ENCODE measurements at regions not wholly inside any gene's neighbourhood (a gene's known extent, or its start where the extent isn't known, plus 50 kb on each side); places are given as distances from the start of the nearest gene placed in this dataset.
"Not testable (repeated sequence)": the region's sequence is repeated elsewhere in the genome, so short reads cannot be mapped to it uniquely, and the experiment has no call there.

DNA sequence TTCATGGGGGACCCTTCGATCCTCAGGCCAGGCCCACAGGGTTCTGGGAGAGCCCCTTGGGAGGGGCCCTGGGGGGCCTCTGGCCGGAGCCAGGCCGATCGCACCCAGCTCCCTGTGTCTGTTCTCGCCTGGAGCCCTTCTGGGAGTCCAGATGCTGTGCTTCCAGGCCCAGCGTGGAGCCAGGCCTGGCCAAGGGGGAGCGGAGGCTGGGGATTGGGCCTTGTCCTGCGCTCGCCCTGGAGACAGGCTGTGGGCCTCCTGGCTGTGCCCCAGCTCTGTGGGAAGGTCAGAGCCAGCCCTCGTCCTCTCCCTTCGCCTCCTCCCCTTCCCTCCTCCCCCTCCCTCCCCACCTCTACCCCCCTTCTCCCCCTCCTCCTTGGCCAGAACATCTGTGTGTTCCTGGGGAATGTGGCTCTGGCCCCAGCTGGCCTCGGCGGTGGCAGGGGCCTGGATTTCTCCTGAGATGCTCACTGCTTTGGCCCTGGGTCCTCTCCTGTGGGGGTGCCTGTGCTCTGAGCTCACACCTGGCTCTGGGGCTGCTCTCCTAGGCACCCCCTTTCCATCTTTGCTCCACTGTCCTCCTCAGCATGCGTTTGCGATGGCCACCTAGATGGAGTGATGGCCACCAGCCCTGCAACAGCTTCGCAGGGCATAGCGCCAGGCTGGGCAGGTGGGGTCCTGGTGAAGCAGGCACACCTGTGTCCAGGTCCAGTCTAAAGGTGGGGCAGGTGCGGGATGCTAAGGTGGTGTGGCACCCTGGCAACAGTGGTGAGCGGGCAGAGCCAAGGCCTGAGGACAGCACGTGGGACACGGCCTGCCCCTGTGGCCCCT, 90.6 kb upstream of the CIBAR2 start:
- DNase-seq (ENCODE audit: extremely low read depth in 1 of 2, low read depth in 1 of 2) = no peak

DNA sequence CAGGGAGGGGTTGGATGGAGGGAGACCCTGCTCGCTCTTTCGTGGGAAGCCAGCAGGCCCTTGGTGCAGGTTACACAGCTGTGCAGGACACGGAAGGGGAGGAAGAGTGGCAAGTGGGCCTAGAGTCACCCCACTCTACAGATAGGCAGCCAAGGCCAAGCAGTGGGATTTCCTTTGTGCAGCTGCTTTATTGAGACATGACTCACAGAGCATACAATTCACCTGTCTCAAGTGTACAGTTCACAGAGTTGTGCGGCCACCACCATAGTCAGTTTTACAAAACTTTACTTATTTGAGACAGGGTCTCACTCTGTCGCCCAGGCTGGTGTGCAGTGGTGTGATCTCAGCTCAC, 91.2 kb upstream of the CIBAR2 start:
- DNase-seq (ENCODE audit: extremely low read depth in 1 of 2, low read depth in 1 of 2) = no peak

DNA sequence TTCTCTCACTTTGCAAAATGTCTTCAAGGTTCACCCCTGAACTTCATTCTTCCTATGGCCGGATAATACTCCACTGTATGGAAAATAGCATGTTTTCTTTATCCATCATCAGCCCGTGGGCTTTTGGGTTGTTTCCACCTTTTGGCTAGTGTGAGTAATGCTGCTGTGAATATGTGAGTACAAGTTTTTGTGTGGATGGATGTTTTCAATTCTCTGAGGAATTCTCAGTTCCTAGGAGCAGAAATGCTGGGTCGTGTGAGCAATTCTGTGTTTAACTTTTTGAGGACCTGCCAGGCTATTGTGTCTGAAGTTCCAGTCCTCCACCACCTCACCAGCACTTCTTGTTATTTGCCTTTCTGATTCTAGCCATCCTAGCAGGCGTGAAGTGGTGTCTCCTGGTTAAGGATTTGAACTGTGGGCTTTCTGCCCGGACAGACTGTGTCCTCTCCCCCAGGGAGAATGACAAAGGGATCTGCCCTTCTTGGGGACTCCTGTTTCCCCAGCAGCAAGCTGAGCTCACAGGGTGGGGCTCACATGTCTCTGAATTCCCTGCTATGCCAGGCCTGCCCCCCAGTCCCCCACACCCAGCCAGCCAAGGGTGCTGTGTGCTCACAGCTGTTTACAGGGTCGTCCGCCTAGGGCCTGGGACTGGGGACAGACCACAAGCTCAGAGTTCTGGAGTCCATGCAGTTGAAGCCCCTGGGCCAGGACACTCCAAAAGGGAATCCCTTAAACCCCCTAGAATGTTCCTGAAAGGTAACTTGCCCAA, 92.2 kb upstream of the CIBAR2 start:
- DNase-seq (ENCODE audit: extremely low read depth in 1 of 2, low read depth in 1 of 2) = no peak

DNA sequence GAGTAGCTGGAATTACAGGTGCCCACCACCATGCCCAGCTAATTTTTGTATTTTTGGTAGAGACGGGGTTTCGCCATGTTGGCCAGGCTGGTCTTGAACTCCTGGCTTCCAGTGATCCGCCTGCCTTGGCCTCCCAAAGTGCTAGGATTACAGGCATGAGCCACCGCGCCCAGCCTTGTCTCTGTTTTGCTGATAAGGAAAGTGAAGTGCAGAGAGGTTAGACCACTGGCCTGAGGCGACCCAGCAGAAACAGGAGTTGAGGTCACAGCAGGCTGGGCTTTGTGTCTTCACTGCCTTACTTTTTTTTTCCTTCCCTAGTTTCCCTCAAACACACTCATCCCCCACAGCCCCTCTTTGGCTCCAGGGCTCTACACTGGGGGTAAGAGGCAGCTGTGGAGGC, 93.0 kb upstream of the CIBAR2 start:
- DNase-seq (ENCODE audit: extremely low read depth in 1 of 2, low read depth in 1 of 2) = not testable (repeated sequence)

DNA sequence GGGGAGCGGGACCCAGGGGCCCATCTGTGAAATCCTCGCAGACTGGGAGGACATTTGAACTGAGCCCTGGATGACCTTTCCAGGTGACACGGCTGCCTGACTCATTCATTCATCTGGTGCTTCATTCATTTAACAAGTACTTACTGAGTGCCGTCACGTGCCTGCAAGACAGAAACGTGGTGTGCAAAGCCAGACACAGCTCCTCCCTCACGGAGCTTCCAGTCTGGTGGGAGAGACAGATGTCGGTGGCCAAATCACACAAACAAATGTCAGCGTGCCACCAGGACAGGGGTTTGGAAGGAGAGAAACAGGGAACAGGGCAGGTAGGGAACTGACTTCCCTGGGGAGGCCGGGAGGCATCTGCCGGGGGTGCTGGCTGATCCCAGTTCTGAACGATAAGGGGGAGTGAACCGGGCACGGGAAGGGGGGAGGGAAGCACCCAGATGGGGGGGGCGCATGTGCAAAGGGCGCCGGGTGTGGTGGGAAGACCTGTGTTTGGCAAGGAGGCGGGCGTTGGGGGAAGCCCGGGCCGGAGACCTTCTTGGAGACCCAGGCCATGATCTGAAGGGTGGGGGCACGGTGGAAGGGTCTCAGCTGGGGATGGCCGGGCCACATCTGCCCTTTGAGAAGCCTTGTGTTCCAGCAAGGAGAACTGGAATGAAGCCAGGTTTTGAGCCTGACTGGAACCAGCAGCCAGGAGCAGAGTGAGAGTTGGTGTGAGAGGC, 93.6 kb upstream of the CIBAR2 start:
- no peak for DNase-seq (ENCODE audit: extremely low read depth in 1 of 2, low read depth in 1 of 2)

DNA sequence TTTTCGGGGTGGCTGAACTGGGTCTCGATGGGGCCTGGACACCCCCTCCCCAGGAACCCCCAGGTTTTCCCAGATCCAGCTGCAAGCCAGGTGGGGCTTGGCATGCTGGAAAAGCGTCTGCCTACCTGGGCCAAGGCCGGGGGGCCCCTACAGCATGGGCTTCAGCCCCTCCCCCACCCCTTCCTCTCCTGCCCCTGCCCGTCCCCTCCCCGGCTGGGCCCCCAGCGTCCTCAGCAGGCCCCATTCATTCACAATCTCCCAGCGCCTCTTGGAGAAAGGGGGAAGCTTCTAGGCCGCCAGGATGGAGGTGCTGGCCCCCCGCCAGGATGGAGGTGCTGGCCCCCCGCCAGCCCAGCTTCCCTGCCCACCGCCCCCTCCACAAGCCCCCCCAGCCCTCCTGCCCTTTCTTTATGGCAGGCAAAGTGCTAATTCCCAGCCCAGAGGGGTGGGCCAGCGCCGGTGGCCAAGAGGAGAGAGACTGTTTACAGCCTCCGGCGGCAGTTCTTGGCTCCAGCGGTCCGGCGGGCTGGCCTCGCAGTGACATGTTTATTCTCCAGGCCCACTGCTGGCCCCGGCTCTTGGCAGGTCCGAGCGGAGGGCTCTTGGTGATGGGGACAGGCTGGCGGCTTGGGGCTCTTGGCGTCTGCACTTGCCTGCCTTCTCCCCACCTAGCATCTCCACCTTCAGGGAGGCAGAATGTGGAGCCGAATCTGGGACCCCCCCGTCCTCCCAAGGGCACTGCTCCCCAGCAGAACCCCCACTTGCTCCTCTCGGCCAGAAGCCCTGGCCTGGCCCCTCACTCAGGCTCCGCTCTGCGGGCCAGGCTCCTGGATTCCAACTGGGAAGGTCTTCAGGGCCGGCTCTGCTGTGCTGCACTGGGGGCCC, 94.4 kb upstream of the CIBAR2 start:
- DNase-seq (ENCODE audit: extremely low read depth in 1 of 2, low read depth in 1 of 2) = no peak

DNA sequence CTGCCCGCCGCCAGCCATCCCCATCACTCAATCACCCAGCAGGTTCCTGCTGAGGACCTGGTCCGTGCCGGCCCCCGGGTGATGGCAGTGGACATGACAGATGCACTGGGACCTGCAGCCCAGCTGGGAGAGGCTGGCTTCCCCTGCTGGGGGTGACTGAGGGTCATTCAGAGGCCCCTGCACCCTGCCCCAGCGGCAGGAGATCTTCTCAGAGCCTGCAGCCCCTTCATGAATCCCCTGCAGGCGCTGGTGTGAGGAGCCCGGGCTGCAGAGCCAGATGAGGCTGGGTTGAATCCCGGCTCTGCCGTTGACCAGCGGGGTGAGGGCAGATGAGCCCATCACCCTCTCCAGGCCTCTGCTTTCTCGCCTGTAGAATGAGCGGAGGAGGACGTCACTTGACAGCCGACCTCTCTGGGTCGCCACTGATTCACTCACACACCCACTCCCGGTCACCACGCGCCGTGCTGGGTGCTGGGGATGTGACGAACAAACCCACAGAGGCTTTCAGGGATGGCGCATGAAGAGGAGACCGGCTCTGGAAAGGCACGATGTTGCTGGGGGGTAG, 95.2 kb upstream of the CIBAR2 start:
- DNase-seq (ENCODE audit: extremely low read depth in 1 of 2, low read depth in 1 of 2) = no peak

DNA sequence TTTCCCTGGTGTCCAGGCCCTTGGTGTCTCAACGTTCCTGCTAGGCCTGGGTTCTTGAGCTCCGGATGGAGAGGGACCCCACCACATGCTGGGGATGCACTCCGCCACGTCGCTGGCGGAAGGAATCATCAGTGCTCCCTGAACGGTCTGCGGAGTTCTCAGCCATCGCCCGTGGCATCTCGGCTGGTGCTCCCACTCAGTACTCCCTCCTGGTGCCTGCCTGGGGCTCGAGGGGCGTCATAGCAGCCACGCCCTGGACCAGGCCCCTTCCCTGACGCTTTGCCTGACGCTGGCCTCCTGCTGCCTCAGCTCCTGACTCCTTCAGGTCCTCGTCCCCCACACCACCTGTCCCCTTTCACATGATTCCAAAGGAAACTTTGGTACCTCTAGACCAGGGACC, 95.9 kb upstream of the CIBAR2 start:
- no peak for DNase-seq (ENCODE audit: extremely low read depth in 1 of 2, low read depth in 1 of 2)

DNA sequence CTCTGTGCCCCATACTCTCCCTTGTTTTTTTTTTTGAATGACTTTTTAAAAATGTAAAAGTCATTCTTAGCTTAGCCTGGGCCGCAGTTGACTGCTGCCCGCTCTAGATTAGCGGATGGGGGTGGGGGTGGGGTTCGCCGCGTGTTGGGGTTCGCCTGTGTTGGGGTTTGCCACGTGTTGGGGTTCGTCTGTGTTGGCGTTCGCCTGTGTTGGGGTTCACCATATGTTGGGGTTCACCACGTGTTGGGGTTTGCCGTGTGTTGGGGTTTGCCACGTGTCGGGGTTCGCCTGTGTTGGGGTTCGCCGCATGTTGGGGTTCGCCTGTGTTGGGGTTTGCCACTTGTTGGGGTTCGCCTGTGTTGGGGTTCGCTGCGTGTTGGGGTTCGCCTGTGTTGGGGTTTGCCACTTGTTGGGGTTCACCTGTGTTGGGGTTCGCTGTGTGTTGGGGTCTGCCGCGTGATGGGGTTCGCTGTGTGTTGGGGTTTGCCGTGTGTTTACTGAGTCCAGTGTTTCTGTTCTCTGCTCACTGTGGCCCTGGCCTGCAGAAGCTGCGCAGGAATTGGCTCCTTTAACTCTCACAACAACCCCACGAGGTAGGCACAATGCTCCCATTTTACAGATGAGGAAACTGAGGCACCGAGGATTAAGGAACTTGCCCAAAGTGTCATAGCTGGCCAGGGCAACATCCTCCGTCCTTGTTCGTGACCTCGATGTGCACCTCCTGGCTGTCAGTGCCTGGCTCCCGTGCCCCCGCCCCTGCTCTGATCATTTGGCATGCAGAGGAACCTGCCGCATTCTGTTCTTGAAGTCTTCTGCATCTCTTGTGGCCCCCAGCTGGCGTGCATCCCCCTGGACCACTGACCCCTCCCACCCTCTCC, 96.6 kb upstream of the CIBAR2 start:
- no peak for DNase-seq (ENCODE audit: extremely low read depth in 1 of 2, low read depth in 1 of 2)

DNA sequence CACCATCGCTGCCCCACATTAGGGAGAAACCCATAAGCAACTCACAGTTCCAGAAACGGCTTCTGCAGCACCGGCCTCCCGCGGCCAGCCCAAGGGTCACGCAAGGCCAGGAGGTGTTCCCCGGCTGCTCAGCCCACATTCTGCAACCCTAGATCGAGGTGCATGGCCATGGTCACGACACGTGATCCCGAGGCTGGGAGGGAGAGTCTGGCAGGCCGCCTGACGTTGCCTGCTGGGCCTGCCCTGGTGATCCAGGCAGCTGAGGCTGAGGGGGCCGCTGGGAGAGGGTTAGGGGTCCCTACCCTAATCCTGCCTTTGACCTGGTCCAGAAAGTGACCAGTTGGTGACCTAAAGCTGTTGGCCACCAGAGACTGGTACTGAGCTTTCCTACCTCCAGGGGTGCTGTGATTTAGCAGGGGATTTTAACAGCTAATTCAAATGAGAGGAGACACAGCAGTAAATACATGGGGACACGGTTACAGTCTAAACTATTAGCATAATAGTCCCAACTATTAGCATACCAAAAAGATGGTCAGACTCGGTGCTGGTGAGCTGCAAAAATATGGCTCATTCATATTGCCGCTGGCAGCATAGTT, 97.4 kb upstream of the CIBAR2 start:
- DNase-seq (ENCODE audit: extremely low read depth in 1 of 2, low read depth in 1 of 2) = no peak

DNA sequence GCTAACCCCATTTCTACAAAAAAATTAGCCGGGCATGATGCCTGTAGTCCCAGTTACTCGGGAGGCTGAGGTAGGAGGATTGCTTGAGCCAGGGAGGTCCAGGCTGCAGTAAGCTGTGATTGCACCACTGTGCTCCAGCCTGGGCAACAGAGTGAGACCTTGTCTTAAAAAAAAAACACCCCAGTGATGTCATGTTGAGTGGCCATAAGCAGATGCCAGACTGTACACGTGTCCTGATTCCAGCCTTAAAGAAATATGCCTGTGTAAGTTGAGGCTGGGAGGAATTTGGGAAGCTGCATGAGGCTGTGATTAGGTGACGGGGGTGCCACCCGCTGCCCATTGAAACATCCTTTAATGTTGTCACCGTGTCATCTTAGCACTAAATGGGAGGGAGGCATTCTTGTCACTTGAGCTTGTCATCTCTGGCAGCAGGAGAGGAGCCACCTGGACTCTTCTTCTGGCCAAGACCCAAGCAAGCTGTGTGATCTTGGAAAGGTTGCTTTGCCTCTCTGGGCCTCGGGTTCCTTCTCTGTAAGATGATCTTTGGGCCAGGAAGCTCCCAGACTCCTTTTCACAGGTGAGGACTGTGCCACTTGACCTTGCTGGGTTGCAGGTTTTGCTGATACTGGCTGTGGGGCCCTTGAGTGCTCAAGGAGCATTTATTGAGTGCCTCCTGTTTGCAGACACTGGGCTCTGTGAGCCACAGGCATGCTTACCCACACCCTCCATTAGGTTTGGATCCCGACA, 98.3 kb upstream of the CIBAR2 start:
- DNase-seq (ENCODE audit: extremely low read depth in 1 of 2, low read depth in 1 of 2) = no peak

DNA sequence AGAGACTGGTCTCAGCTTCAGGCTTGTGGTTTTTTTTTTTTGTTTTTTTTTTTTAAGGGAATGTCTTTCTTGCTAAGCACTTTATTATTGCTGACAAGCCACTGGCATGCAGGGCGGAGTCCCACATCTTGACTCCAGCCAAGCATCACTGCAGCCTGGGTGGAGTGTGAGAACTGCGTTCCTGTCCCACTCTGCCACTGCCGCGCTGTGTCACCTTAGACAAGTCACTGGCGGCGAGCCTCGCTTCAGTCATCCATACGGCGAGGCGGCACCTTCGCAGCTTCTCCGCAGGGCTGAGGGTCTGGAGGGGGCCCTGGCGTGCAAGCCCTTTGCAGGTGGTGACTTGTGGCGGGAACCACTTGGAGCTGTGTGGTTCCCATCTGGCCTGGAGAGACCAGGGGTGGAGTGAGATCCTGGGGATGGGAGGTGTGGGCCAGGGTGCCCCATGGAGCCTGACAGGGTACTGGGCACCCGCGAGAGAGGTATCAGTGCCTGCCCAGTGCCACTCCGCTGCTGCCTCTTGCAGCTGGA, 99.1 kb upstream of the CIBAR2 start:
- no peak for DNase-seq (ENCODE audit: extremely low read depth in 1 of 2, low read depth in 1 of 2)

DNA sequence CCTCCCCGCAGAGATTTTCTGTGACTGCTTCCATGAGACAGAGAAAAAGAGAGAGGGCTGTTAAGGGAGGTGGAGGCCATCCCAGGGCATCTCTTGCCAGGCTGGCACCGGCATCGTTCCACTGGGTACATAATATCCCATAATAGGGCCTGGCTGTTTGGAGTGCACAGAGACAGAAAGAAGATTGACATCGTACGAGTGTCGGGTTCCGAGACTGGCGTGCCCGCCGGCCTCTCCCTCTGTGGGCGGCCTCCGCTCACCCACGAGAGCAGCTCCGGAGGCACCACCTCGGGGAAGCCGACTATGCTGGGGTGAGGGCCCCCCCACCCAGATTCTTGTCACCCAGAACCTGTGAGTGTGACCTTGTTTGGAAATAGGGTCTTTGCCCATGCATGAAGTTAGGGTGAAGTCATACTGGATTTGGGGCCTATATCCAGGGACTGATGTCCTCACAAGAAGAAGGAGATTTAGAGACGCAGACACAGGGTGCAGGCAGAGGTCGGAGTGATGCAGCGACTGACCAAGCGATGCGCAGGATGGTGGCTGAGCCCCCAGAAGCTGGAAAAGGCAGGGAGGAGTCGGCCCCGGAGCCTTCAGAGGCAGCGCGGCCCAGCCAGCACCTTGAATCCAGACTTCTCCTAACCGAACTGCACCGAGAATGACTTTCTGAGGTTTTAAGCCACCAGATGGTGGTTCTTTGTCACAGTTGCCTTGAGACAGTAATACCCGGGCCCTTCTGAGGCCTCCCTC, 101.8 kb upstream of the CIBAR2 start:
- no peak for DNase-seq (ENCODE audit: extremely low read depth in 1 of 2, low read depth in 1 of 2)

DNA sequence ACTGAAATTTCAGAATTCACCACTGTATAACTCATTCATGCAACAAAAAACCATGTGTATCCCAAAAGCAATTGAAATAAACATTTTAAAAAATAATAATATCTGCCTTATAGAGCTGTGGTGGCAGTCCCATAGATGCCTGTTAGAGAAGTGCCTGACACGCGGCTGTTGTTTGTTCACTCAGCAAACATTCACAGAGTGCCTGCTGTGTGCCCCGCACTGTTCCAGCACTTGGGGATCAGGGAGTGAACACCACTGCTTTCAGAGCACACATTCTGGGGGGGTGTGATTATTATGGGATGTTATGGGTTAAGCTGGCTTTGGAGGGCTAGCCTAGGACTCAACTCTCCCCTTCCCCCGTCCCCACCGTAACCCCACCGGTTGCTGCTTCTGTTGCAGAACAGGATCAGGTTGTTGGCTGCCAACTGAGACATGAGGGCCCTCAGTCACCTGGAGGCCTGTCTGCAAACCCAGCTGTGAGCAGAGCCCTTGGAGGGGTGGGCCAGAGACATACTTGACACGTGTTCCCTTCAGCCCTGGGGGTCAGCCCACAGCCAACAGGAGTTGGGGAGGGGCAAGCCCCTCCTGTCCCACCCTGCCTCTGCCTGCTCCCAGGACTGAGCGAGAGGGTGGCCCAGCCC, 103.3 kb upstream of the CIBAR2 start:
- no peak for DNase-seq (ENCODE audit: extremely low read depth in 1 of 2, low read depth in 1 of 2)

DNA sequence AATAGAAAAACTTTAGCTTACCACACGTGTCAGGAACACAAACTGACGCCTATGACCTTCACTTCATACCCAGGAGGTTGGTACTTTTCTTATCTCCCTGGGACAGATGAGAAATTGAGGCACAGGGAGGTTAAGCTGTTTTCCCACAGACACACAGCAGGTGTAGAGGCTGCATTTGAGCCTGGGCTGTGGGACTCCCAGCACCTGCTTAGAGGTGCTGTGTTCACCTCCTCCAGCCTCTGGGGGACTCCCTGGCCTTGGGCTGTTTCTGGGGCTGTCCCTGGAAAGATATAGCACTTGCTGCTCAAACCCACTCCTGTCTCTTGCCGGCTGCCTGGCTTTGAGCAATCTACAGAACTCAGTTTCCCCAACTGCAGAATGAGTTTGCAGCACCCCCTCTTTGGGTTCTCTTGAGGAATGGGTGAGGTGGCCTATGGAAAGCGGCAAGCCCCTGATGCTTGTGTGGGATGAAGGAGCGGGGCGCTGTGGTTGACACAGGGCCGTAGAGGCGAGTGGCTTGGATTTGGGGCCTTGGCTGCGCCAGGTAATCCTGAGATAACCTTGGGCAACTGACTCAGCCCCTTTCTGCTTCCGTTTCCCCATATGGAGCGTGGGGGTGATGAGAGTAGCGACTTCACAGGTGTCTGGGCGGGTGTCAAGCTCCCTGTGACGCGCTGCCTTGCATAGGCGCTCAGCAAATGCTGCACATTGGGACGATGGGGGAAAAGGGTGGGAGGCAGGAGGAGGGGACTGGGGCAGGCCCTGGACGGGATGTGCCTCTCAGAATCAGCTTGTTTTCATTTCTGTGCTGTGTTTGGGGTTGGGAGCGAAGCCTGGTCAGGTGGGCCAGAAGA, 104.5 kb upstream of the CIBAR2 start:
- peak in 1 of 2 donors; percentile 3 for DNase-seq (ENCODE audit: extremely low read depth in 1 of 2, low read depth in 1 of 2)
